LNCAP (cell line): ENCODE measurements at regions not wholly inside any gene's neighbourhood (a gene's known extent, or its start where the extent isn't known, plus 50 kb on each side); places are given as distances from the start of the nearest gene placed in this dataset.

Experiments
- TF ChIP-seq, protein P1 (sequence below): fragments of 450-650 bp; IDR thresholded peaks from 2 replicates; pipeline ENCODE4 v1.5.1; 2017; ENCODE audit warnings: mild to moderate bottlenecking

DNA sequence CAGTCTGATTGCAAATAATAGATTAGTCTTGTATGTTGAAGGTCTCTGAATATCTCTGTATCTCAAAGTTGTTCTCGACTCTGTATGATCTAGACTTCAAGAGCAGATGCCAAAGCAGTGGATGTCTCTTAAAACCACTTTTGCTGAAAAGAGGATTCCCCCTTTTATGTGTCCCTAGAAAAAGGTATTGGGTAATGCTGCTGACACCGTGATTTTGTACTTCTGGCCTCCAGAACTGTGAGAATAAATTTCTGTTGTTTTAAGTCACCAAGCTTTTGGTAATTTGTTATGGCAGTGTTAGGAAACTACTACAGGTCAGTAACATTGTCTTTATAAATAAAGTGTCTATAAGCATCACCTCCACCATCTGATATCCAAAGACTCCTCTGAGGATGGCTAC is 85.3 kb upstream of the PIK3R1 start:
- TF ChIP-seq, protein P1, sequence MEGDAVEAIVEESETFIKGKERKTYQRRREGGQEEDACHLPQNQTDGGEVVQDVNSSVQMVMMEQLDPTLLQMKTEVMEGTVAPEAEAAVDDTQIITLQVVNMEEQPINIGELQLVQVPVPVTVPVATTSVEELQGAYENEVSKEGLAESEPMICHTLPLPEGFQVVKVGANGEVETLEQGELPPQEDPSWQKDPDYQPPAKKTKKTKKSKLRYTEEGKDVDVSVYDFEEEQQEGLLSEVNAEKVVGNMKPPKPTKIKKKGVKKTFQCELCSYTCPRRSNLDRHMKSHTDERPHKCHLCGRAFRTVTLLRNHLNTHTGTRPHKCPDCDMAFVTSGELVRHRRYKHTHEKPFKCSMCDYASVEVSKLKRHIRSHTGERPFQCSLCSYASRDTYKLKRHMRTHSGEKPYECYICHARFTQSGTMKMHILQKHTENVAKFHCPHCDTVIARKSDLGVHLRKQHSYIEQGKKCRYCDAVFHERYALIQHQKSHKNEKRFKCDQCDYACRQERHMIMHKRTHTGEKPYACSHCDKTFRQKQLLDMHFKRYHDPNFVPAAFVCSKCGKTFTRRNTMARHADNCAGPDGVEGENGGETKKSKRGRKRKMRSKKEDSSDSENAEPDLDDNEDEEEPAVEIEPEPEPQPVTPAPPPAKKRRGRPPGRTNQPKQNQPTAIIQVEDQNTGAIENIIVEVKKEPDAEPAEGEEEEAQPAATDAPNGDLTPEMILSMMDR = no peak

DNA sequence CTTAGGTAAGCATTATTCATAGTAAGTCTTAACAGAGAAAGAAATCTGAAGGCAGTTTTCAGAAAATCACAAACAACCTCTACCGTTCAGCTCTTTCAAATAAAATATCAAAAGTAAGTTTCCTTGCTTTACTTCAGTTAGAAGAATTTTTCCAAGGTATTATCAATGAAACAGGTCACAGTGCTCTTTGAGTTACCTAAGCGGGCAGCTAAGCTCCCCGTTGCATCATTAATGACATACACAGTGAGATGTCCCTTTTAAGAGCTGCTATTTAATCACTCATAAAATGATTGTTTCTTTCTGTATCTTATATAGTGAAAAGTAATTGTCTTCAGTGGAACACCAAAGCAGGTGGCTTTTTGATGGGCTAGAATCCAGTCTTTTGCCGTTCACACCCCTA is 86.2 kb upstream of the PIK3R1 start:
- TF ChIP-seq, protein P1 = no peak

- TF ChIP-seq, protein P1 = no peak
These were observed 88.7 kb upstream of the PIK3R1 start for GRCh38 chr5:68126886-68127285.

DNA sequence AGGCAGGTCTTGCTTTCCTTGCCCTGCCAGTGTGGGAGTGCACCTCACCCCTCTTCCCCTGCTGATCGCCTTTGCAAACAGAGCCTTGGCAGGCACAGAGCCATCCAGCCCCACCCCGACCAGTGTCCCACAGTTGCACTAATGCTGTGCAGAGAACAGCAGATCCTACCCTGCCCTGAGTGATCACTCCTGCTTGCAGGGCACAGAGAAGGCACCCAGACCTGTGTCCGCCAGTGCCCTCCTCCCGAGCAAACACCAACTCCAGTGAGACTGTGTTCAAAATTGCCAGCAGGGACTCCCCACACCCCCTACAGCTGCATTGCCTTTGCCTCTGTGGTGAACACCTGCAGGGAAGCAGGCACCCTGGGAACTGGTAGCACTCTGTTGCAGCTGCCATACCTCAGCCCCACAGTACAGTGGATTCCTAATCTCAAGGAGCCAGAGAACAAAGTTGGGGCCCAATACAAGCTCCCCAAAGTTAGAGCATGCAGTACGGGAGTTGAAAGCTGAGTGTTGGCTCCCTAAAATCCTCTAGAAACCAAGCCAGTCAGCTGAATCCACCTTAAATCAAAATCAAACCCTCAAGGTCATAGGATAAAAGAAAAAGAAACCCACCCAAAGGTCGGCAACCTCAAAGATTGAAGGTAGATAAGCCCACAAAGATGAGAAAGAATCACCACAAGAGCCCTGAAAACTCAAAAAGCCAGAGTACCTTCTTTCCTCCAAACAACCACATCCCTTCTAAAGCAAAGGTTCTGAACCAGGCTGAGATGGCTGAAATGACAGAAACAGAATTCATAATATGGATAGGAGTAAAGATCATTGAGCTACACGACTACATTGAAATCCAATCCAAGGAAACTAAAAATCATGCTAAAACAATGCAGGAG is 92.9 kb upstream of the PIK3R1 start:
- TF ChIP-seq, protein P1 = no peak

- TF ChIP-seq, protein P1 = no peak
These were observed 98.6 kb upstream of the PIK3R1 start for GRCh38 chr5:68116868-68117411.

GRCh38 chr5:68116408-68116807 is 99.1 kb upstream of the PIK3R1 start:
- TF ChIP-seq, protein P1 = no peak

GRCh38 chr5:68115584-68115983 is 100.0 kb upstream of the PIK3R1 start:
- TF ChIP-seq, protein P1 = no peak
